ENCODE measurements at regions not wholly inside any gene's neighbourhood (a gene's known extent, or its start where the extent isn't known, plus 50 kb on each side); places are given as distances from the start of the nearest gene placed in this dataset.

GRCh38 chr2:13876491-13877037 is 756.0 kb upstream of the LRATD1 start:
- DNase-seq (ENCODE audit: low read depth in 2 of 2): no peak

GRCh38 chr2:13877571-13877970 is 754.9 kb upstream of the LRATD1 start:
- no peak for DNase-seq (ENCODE audit: low read depth in 2 of 2)

GRCh38 chr2:13884291-13884976 is 748.1 kb upstream of the LRATD1 start:
- DNase-seq (ENCODE audit: low read depth in 2 of 2): no peak

- DNase-seq (ENCODE audit: low read depth in 2 of 2): no peak
Observed at GRCh38 chr2:13901526-13901925, 731.0 kb upstream of the LRATD1 start.

- no peak for DNase-seq (ENCODE audit: low read depth in 2 of 2)
Observed at GRCh38 chr2:13905831-13906230, 726.7 kb upstream of the LRATD1 start.

- no peak for DNase-seq (ENCODE audit: low read depth in 2 of 2)
Observed at GRCh38 chr2:13916066-13916465, 716.5 kb upstream of the LRATD1 start.

- DNase-seq (ENCODE audit: low read depth in 2 of 2): no peak
Observed at GRCh38 chr2:13917958-13918357, 714.6 kb upstream of the LRATD1 start.

GRCh38 chr2:13919981-13920382 is 712.5 kb upstream of the LRATD1 start:
- DNase-seq (ENCODE audit: low read depth in 2 of 2): no peak

GRCh38 chr2:13921245-13921644 is 711.3 kb upstream of the LRATD1 start:
- no peak for DNase-seq (ENCODE audit: low read depth in 2 of 2)

- no peak for DNase-seq (ENCODE audit: low read depth in 2 of 2)
Observed at GRCh38 chr2:13923823-13924222, 708.7 kb upstream of the LRATD1 start.

- no peak for DNase-seq (ENCODE audit: low read depth in 2 of 2)
Observed at GRCh38 chr2:13942111-13942510, 690.4 kb upstream of the LRATD1 start.

- DNase-seq (ENCODE audit: low read depth in 2 of 2): no peak
Observed at GRCh38 chr2:13950761-13951160, 681.8 kb upstream of the LRATD1 start.

- no peak for DNase-seq (ENCODE audit: low read depth in 2 of 2)
Observed at GRCh38 chr2:13968811-13969210, 663.7 kb upstream of the LRATD1 start.

- no peak for DNase-seq (ENCODE audit: low read depth in 2 of 2)
Observed at GRCh38 chr2:13986119-13986720, 646.3 kb upstream of the LRATD1 start.

- no peak for DNase-seq (ENCODE audit: low read depth in 2 of 2)
Observed at GRCh38 chr2:13996527-13996926, 636.0 kb upstream of the LRATD1 start.

GRCh38 chr2:14011190-14011589 is 621.3 kb upstream of the LRATD1 start:
- DNase-seq (ENCODE audit: low read depth in 2 of 2): no peak

GRCh38 chr2:14015113-14015630 is 617.3 kb upstream of the LRATD1 start:
- no peak for DNase-seq (ENCODE audit: low read depth in 2 of 2)

- no peak for DNase-seq (ENCODE audit: low read depth in 2 of 2)
Observed at GRCh38 chr2:14016289-14016955, 616.1 kb upstream of the LRATD1 start.

- no peak for DNase-seq (ENCODE audit: low read depth in 2 of 2)
Observed at GRCh38 chr2:14018620-14019019, 613.9 kb upstream of the LRATD1 start.

- no peak for DNase-seq (ENCODE audit: low read depth in 2 of 2)
Observed at GRCh38 chr2:14023558-14023957, 609.0 kb upstream of the LRATD1 start.

GRCh38 chr2:14039134-14039533 is 593.4 kb upstream of the LRATD1 start:
- no peak for DNase-seq (ENCODE audit: low read depth in 2 of 2)

GRCh38 chr2:14047491-14047890 is 585.0 kb upstream of the LRATD1 start:
- no peak for DNase-seq (ENCODE audit: low read depth in 2 of 2)

GRCh38 chr2:14051401-14051800 is 581.1 kb upstream of the LRATD1 start:
- no peak for DNase-seq (ENCODE audit: low read depth in 2 of 2)
